Amygdala (tissue), 56 donors: ENCODE measurements at regions not wholly inside any gene's neighbourhood (a gene's known extent, or its start where the extent isn't known, plus 50 kb on each side); places are given as distances from the start of the nearest gene placed in this dataset.

Experiments
- DNase-seq, 56 donors: peaks; one replicate each; lab custom pipeline; 2025; lab: John Stamatoyannopoulos, UW

GRCh38 chr11:69985641-69986439 is 92.3 kb upstream of the ANO1 start:
- DNase-seq: no peak

- no peak for DNase-seq
Observed at GRCh38 chr11:69986440-69986787, 91.7 kb upstream of the ANO1 start.

GRCh38 chr11:69986830-69987229 is 91.3 kb upstream of the ANO1 start:
- DNase-seq: no peak

GRCh38 chr11:69992026-69992425 is 86.1 kb upstream of the ANO1 start:
- no peak for DNase-seq

GRCh38 chr11:69992943-69993694 is 85.0 kb upstream of the ANO1 start:
- no peak for DNase-seq

- no peak for DNase-seq
Observed at GRCh38 chr11:69994810-69995209, 83.3 kb upstream of the ANO1 start.

- no peak for DNase-seq
Observed at GRCh38 chr11:69995697-69996096, 82.4 kb upstream of the ANO1 start.

- DNase-seq: no peak
Observed at GRCh38 chr11:69996451-69996850, 81.7 kb upstream of the ANO1 start.

- no peak for DNase-seq
Observed at GRCh38 chr11:69997352-69997751, 80.8 kb upstream of the ANO1 start.

- DNase-seq: no peak
Observed at GRCh38 chr11:69999721-70000120, 78.4 kb upstream of the ANO1 start.

GRCh38 chr11:70000228-70000627 is 77.9 kb upstream of the ANO1 start:
- no peak for DNase-seq

GRCh38 chr11:70001246-70001645 is 76.9 kb upstream of the ANO1 start:
- DNase-seq: no peak

- no peak for DNase-seq
Observed at GRCh38 chr11:70002433-70002832, 75.7 kb upstream of the ANO1 start.

GRCh38 chr11:70005107-70005818 is 72.9 kb upstream of the ANO1 start:
- DNase-seq: no peak

GRCh38 chr11:70007796-70008195 is 70.3 kb upstream of the ANO1 start:
- no peak for DNase-seq

GRCh38 chr11:70010774-70011173 is 67.3 kb upstream of the ANO1 start:
- DNase-seq: no peak

- no peak for DNase-seq
Observed at GRCh38 chr11:70012134-70012733, 65.9 kb upstream of the ANO1 start.

- no peak for DNase-seq
Observed at GRCh38 chr11:70014291-70014690, 63.8 kb upstream of the ANO1 start.

- DNase-seq: no peak
Observed at GRCh38 chr11:70016666-70017367, 61.3 kb upstream of the ANO1 start.

GRCh38 chr11:70018816-70019215 is 59.3 kb upstream of the ANO1 start:
- no peak for DNase-seq
